T-helper 1 cell treated with Interleukin-12 subunit alpha and Interleukin-12 subunit beta and Interleukin-4 antibody, amounts not matched to agents 30 μg/mL and 1 μg/mL, for 36 hours (primary cell): ENCODE measurements at regions not wholly inside any gene's neighbourhood (a gene's known extent, or its start where the extent isn't known, plus 50 kb on each side); places are given as distances from the start of the nearest gene placed in this dataset.

Experiments
- H3K27ac Mint-ChIP-seq: one replicate; pipeline ENCODE4 v1.8.0; 2021; ENCODE audit warnings: mild to moderate bottlenecking, mixed read lengths
- H3K27me3 Mint-ChIP-seq: one replicate; pipeline ENCODE4 v1.8.0; 2021; ENCODE audit warnings: low read depth, mixed read lengths
- H3K36me3 Mint-ChIP-seq: one replicate; pipeline ENCODE4 v1.8.0; 2021; ENCODE audit warnings: low read depth, mixed read lengths
- H3K4me1 Mint-ChIP-seq: one replicate; pipeline ENCODE4 v1.8.0; 2021; ENCODE audit warnings: low read depth, mixed read lengths
- H3K4me3 Mint-ChIP-seq: one replicate; pipeline ENCODE4 v1.8.0; 2021; ENCODE audit warnings: mild to moderate bottlenecking, moderate library complexity, mixed read lengths
- H3K9me3 Mint-ChIP-seq: one replicate; pipeline ENCODE4 v1.8.0; 2021; ENCODE audit warnings: mixed read lengths

DNA sequence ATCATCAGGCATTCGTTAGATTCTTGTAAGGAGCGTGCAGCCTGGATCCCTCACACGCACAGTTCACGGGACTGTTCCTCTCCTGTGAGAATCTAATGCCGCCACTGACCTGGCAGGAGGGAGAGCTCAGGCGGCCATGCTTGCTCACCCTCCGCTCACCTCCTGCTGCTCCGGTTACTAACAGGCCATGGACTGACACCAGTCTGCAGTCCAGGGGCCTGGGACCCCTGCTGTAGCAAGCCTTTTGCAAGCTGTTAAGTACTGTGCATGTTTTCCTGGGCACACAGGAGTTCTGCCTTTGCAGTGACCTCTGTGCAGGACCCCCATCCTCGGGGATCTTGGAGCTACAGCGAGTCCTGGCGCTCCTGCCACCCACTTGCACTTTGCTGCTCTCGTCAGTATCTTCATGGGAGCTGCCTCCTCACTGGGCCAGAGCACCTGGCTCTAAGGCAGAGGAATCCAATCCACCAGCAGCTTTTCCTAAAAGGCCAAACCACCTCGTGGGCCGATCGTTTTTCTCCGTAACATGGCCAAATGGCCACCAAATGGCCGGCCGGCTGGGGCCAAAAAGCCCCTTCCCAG lies 230.6 kb downstream of the FOXL1 start:
- Mint-ChIP-seq H3K27me3 (peaks cover 6% of the 10 kb centered on the region), H3K27ac (no peak overlapping the region), H3K4me1 (no peaks in the 10 kb centered on the region), H3K9me3 (no peaks in the 10 kb centered on the region), H3K36me3 (no peaks in the 10 kb centered on the region), H3K4me3 (no peak overlapping the region)

DNA sequence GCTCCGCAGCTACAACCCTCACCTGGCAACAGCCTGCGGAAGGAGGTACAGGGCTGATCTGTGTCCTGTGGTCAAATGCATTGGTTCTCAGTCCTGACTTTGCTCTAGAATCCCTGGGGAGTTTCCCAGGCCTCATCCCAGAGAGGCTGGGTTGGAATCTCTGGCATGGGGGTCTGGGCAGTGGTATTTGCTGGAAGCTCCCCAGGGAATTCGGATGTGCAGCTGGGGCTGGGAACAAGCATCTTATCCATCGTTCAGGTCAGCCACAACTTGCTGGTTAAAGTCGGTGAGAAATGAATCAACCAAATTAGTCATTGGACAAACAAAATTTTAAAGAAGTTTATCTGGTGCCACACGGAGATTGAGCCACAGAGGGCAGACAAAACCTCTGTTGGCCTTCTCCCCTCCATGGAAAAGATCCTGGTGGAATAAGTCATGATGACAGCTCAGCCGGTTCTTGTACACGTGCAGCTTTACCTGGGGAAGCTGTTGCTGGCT lies 231.2 kb downstream of the FOXL1 start:
- no peaks in the 10 kb centered on the region for H3K9me3 Mint-ChIP-seq
- H3K27me3 Mint-ChIP-seq, result peaks cover 6% of the 10 kb centered on the region
- no peak overlapping the region for H3K27ac Mint-ChIP-seq
- H3K4me1 Mint-ChIP-seq, result no peaks in the 10 kb centered on the region
- no peak overlapping the region for H3K4me3 Mint-ChIP-seq
- no peaks in the 10 kb centered on the region for H3K36me3 Mint-ChIP-seq

DNA sequence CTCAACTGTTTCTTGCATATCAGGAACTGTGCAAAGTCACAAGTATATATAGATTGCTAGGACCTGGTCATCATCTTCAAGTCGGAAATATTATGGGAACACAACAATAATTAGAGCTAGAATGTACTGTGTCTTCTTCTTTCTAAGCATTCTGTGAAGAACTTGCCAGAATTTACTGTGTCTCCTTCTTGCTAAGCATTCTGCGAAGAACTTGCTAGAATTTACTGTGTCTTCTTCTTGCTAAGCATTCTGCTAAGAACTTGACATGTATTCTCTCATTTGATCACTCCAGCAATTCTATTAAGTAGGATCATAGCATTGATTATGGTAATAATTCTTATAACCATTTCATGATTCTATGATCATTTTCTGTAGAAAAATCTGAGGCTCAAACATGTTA lies 231.7 kb downstream of the FOXL1 start:
- no peaks in the 10 kb centered on the region for H3K4me1 Mint-ChIP-seq
- no peaks in the 10 kb centered on the region for H3K36me3 Mint-ChIP-seq
- no peak overlapping the region for H3K27ac Mint-ChIP-seq
- peaks cover 7% of the 10 kb centered on the region for H3K27me3 Mint-ChIP-seq
- no peaks in the 10 kb centered on the region for H3K9me3 Mint-ChIP-seq
- no peak overlapping the region for H3K4me3 Mint-ChIP-seq

DNA sequence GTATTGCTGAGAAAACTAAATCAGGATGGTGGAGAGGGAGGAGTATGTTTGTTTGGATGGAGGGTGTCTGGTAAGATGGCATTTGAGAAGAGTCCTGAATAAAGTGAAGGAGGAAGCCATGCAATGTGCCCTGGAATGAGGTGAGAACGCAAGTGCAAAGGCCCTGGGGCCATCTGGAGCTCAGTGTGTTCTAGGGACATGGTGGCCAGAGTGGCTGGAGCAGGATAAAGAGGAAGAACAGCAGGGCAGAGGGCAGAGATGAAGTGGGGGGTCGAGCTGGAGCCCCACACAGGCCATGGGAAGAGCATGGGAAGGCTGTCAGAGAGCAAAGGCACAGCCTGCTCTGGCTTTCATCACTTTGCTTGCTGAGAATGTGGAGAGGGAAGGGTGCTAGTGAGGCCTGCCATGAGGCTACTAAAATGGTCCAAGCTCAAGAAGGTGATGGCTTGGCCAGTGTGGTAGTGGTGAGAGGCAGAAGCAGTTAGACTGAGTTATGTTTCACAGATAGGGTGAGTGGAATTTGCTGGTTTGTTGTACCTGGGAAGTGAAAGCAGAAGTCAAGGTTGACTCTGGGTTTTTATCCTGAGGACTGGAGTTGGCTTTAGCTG lies 234.1 kb downstream of the FOXL1 start:
- Mint-ChIP-seq H3K36me3 (no peaks in the 10 kb centered on the region), H3K27me3 (peaks cover 14% of the 10 kb centered on the region), H3K4me3 (no peak overlapping the region), H3K9me3 (no peaks in the 10 kb centered on the region), H3K27ac (no peak overlapping the region), H3K4me1 (no peaks in the 10 kb centered on the region)

DNA sequence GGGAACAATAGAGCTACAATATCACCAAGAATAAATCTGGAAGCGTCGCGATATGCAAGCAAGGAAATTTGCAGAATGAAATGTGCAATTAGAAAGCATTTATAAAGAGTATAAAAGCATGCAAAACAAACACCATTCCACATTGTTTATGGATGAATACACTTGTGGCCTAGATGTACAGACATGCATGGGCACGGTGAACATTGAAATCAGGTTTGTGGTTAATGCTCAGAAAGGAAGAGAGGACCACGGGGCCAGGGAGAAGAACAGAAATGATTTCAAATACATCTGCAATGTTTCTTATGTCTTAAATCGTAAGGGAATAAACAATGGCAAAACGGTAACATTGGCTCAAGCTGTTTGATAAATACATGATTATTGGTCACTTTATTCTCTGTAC lies 235.9 kb downstream of the FOXL1 start:
- H3K4me3 Mint-ChIP-seq, result no peak overlapping the region
- H3K27me3 Mint-ChIP-seq, result peaks cover 14% of the 10 kb centered on the region
- no peaks in the 10 kb centered on the region for H3K36me3 Mint-ChIP-seq
- no peak overlapping the region for H3K27ac Mint-ChIP-seq
- no peaks in the 10 kb centered on the region for H3K9me3 Mint-ChIP-seq
- no peaks in the 10 kb centered on the region for H3K4me1 Mint-ChIP-seq

DNA sequence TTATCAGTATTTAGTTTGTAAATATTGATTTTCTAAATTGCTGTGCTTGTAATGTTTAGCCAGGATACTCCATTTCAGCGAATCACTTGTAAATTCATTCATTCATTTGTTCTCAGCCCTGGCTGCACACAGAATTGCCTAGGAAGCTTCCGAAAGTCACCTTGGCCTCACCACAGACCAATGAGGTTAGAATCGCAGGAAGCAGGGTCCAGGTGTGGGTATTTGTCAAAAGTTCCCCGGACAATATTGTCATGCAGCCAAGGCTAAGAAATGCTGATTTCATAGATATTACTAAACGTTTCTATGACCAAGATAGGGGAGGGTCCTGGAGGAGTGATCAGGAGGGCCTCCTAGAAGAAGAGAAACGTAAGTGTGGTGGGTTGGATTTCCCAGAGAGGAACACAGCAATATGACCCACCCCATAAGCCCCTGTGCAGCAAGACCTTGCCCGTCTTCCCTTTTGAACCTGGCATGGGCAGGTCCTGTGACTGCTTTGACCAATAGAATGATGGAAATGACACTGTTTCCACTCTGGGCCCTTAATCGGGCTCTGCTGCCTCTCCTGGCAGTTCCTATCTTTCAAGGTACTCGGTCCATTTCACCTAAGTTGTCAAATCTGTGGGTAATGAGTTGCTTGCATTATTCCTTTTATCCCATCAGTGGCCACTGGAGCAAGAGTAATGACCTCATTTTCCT lies 238.7 kb downstream of the FOXL1 start:
- Mint-ChIP-seq H3K27me3 (peaks cover 9% of the 10 kb centered on the region), H3K27ac (no peak overlapping the region), H3K4me1 (no peaks in the 10 kb centered on the region), H3K4me3 (no peak overlapping the region), H3K36me3 (no peaks in the 10 kb centered on the region), H3K9me3 (no peaks in the 10 kb centered on the region)

DNA sequence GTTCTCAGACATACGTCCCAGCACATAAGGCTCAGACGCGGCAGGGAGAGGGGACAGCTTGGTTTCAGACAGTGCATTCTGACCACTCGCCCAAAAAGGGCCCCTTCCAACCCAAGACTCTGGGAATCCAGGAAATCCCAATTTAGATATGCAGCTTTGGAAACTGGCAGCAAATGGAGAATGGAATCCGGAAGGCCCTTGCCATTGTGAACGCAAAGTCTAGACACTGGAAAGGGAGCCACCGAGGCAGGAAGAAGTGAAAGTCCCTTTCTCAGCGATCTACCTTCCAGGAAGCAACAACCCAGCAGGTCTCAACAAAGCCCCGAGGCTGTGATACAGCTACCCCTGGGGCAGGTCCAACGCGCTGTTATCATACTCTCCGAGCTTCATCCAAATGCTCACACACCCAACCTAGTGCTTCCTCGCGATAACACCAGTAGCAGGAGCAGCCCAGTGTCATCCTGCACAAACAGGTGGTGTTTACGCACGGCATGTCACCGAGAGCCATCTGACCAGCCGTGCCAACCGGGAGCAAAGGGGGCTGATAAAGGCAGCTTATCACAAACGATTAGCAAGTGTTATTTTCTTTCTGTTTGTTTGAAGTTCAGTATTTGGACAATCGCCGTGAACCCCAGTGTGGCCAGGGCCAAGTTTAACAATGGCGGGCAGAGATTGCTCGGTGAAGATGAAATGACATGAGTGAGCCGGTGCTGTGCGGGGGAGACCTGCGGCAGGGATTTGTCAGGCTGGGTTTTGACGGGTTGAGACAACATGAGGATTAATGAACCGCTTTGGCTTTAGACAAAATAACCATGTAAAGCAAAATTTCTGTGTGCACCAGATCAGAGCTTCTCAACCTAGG lies 240.6 kb downstream of the FOXL1 start:
- Mint-ChIP-seq H3K4me3 (no peak overlapping the region), H3K27me3 (peaks cover 9% of the 10 kb centered on the region), H3K27ac (no peak overlapping the region), H3K36me3 (no peaks in the 10 kb centered on the region), H3K9me3 (no peaks in the 10 kb centered on the region), H3K4me1 (no peaks in the 10 kb centered on the region)

DNA sequence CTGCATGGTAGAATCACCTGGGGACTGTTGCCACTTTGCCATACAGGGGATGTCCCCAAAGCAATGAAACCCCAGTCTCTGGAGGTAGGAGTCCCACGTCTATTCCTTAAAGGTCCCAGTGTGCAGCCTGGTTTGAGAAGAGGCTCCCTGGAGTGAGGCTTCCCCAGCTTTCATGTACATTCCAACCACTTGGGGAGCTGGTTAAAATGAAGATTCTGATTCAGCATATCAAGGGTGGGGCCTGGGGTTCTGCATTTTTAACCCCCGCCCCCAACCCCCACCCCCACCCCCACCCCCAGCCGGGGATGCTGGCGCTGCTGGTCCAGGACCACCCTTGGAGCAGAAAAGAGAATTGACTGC lies 241.2 kb downstream of the FOXL1 start:
- H3K9me3 Mint-ChIP-seq, result no peaks in the 10 kb centered on the region
- H3K27me3 Mint-ChIP-seq, result peaks cover 9% of the 10 kb centered on the region
- no peaks in the 10 kb centered on the region for H3K36me3 Mint-ChIP-seq
- no peak overlapping the region for H3K4me3 Mint-ChIP-seq
- H3K4me1 Mint-ChIP-seq, result no peaks in the 10 kb centered on the region
- no peak overlapping the region for H3K27ac Mint-ChIP-seq

DNA sequence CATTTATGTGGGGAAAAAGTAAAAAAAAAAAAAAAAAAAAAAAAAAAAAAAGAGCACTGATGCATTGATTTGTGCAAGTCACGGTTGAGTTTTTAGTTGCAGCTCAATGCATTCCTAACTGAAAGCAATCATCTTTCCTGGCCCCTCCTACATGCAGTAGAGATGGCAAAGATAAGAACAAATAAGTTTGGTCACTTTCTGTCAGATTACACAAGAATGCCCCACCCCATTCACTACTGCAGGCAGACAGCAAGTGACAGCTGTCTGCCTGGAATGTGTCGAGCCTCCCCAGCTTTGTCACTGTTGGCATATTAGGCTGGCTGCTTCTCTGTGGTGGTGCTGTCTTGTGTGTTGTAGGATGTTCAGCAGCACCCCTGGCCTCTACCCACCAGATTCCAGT lies 243.5 kb downstream of the FOXL1 start:
- Mint-ChIP-seq H3K36me3 (no peaks in the 10 kb centered on the region), H3K4me3 (no peak overlapping the region), H3K4me1 (no peaks in the 10 kb centered on the region), H3K9me3 (no peaks in the 10 kb centered on the region), H3K27me3 (peaks cover 17% of the 10 kb centered on the region), H3K27ac (no peak overlapping the region)

DNA sequence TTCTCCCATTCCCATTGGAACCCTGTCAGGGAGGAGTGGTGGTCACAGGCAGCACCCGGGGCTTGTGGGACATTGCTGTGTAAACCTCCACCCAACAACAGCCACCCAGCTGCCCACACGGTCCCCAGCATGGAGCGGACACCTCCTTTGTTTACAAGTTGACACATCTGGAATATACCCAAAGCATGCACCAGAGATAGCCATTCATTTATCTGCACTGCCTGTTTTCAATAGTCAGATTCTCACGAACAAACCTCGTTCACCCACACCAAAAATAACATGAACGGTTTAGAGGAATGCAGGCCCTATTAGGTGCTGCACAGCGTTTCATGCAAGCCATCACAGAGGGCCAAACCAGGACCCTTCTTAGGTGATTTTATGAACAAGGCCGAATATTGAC lies 244.8 kb downstream of the FOXL1 start:
- Mint-ChIP-seq H3K4me3 (no peak overlapping the region), H3K27ac (no peak overlapping the region), H3K9me3 (no peaks in the 10 kb centered on the region), H3K4me1 (peaks cover 4% of the 10 kb centered on the region), H3K36me3 (no peaks in the 10 kb centered on the region), H3K27me3 (peaks cover 24% of the 10 kb centered on the region)

DNA sequence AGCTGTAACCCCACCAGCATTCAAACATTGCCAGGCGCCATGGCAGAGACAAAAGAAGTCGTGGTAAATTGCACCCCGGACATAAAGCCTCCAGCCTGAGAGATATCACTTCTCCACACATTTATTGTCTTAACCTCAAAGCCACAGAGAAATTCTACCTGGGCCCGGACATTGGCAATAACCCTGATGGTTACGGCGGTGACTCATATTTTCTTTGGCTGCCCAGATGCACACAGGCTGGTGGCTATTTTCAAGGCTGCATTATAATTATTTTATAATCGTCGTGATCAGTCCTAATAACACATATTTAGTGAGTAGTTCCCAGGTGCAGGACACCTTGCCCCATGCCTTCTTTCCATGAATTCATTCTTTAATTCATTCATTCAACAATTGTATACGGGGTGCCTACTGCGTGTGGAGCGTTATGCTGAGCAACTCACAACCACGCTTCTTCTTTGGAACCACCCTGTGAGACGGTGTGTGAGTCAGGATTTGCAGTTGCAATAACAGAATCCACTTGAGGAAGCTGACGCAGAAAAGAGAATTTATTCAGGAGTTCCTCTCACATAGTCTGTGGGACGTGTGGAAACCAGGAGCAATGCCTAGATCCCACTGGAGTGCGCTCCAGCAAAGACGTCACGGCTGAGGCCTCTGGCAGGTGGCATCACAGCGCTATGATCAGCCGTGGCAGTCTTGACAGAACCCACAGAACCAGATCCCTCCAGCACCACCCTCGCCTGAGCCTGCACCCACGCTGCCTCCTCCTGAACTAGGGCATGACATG lies 245.7 kb downstream of the FOXL1 start:
- peaks cover 28% of the 10 kb centered on the region for H3K27me3 Mint-ChIP-seq
- no peak overlapping the region for H3K4me3 Mint-ChIP-seq
- H3K36me3 Mint-ChIP-seq, result no peaks in the 10 kb centered on the region
- peaks cover 4% of the 10 kb centered on the region for H3K4me1 Mint-ChIP-seq
- no peaks in the 10 kb centered on the region for H3K9me3 Mint-ChIP-seq
- H3K27ac Mint-ChIP-seq, result no peak overlapping the region

DNA sequence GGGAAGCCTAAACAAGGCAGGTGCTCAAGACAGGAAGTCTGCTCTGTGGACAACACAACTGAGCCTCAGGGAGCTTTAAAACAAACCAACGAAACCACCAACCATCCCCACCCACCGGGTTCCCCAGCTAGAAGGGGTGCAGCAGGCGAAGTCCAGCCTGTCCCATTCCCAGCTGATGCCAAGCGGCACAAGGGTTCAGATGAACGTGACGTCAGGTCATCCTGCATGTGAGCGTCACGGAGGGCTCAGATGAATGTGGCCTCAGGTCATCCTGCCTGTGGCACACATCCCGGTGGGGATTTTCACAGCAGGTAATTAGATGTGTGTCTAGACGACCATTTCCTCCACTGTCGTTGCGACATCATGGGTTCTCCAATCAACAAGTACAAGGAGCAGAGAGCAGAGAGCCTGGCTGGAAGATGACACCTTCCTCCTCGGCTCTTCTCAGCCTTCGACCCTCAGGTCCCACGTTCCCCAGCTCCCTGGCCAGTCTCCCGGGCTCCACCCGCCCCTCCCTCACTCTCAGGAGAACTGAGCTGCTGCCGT lies 246.5 kb downstream of the FOXL1 start:
- Mint-ChIP-seq H3K4me3 (no peak overlapping the region), H3K27ac (no peak overlapping the region), H3K36me3 (no peaks in the 10 kb centered on the region), H3K27me3 (peaks cover 35% of the 10 kb centered on the region), H3K9me3 (no peaks in the 10 kb centered on the region), H3K4me1 (peaks cover 4% of the 10 kb centered on the region)

DNA sequence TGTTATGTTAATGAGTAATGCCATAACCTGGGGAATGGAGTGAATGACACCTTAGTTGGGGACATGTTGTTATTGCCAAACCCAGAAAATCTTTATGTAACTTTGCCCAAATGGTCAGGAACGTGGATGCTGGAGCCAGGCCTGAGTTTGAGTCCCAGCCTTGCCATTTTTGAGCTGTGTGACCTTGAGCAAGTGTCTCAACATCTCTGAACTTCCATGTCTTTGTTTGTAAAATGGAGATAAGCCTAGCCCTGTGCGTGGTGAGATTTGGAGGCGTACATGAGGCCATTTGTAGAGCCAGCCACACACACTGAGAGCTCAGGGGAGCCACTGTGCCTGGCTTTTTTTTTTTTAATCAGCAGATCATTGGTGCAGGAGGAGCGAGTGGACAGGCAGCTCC lies 247.3 kb downstream of the FOXL1 start:
- H3K4me3 Mint-ChIP-seq, result no peak overlapping the region
- peaks cover 4% of the 10 kb centered on the region for H3K4me1 Mint-ChIP-seq
- no peaks in the 10 kb centered on the region for H3K9me3 Mint-ChIP-seq
- no peaks in the 10 kb centered on the region for H3K36me3 Mint-ChIP-seq
- no peak overlapping the region for H3K27ac Mint-ChIP-seq
- H3K27me3 Mint-ChIP-seq, result peaks cover 35% of the 10 kb centered on the region

DNA sequence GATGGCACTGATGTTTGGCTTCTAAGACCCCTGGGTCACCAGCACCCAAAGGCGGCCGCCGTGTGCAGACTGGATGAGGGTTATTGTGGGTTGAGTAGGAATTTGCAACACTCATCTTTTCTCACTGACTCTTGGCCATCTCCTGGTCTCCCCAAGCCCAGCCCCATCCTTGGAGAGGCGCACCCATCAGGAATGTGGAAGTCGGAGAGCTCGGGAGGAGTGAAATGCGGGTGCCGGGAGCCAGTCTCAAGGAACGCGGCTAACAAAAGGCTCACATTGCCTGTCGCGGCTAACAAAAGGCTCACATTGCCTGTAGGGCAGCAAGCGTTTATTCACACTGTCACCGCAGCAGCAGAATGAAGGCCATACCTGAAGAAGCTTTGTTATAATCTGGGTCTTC lies 248.6 kb downstream of the FOXL1 start:
- no peaks in the 10 kb centered on the region for H3K36me3 Mint-ChIP-seq
- no peaks in the 10 kb centered on the region for H3K9me3 Mint-ChIP-seq
- H3K4me1 Mint-ChIP-seq, result peaks cover 4% of the 10 kb centered on the region
- H3K27ac Mint-ChIP-seq, result no peak overlapping the region
- peaks cover 39% of the 10 kb centered on the region for H3K27me3 Mint-ChIP-seq
- H3K4me3 Mint-ChIP-seq, result no peak overlapping the region
